Karpas-422 (cell line): ENCODE measurements at regions not wholly inside any gene's neighbourhood (a gene's known extent, or its start where the extent isn't known, plus 50 kb on each side); places are given as distances from the start of the nearest gene placed in this dataset.
"Not testable (repeated sequence)": the region's sequence is repeated elsewhere in the genome, so short reads cannot be mapped to it uniquely, and the experiment has no call there.

Experiments used
- DNase-seq: peaks from one replicate; pipeline ENCODE4 v3.0.0-alpha.2; 2015
- H2AFZ ChIP-seq: fragments of 200-600 bp; sonication (generic); 2 replicates; pipeline ENCODE4 v1.6.1; 2014; ENCODE audit warnings: antibody characterized with exemption, low read length, mixed read lengths
- H3K27ac ChIP-seq: fragments of 200-600 bp; sonication (generic); 2 replicates; pipeline ENCODE4 v1.5.1; 2014; ENCODE audit warnings: mild to moderate bottlenecking, low read length, moderate library complexity
- H3K27me3 ChIP-seq: fragments of 200-600 bp; sonication (generic); 2 replicates; pipeline ENCODE4 v1.6.1; 2014; ENCODE audit warnings: low read length, mixed read lengths
- H3K36me3 ChIP-seq: fragments of 200-600 bp; sonication (generic); 2 replicates; pipeline ENCODE4 v1.6.1; 2014; ENCODE audit warnings: low read length, mixed read lengths; ENCODE audit not compliant: insufficient read depth
- H3K4me1 ChIP-seq: fragments of 200-600 bp; sonication (generic); 2 replicates; pipeline ENCODE4 v1.6.1; 2014; ENCODE audit warnings: mild to moderate bottlenecking, low read length, mixed read lengths
- H3K4me2 ChIP-seq: fragments of 200-600 bp; sonication (generic); 2 replicates; pipeline ENCODE4 v1.6.1; 2014; ENCODE audit warnings: low read length, low read depth, mild to moderate bottlenecking; ENCODE audit not compliant: poor library complexity, severe bottlenecking
- H3K4me3 ChIP-seq: fragments of 200-600 bp; sonication (generic); 2 replicates; pipeline ENCODE4 v1.5.1; 2014; ENCODE audit warnings: mild to moderate bottlenecking, antibody characterized with exemption, low read length, mixed read lengths
- H3K79me2 ChIP-seq: fragments of 200-600 bp; sonication (generic); 2 replicates; pipeline ENCODE4 v1.6.1; 2014; ENCODE audit warnings: mild to moderate bottlenecking, low read length, mixed read lengths
- H3K9ac ChIP-seq: fragments of 200-600 bp; sonication (generic); 2 replicates; pipeline ENCODE4 v1.6.0; 2014; ENCODE audit warnings: low read length
- H3K9me2 ChIP-seq: fragments of 200-600 bp; sonication (generic), shearing (Covaris generic); replicated peaks from 2 replicates; pipeline ENCODE4 v1.6.0; 2014; ENCODE audit warnings: mild to moderate bottlenecking, low read length, moderate library complexity; ENCODE audit not compliant: insufficient read depth
- H3K9me3 ChIP-seq: fragments of 300-700, 200-600 bp; sonication (generic); 2 replicates; pipeline ENCODE4 v1.6.1; 2014; ENCODE audit warnings: low read length, mixed read lengths
- H4K20me1 ChIP-seq: fragments of 200-600 bp; sonication (generic); 2 replicates; pipeline ENCODE4 v1.6.1; 2014; ENCODE audit warnings: mild to moderate bottlenecking, antibody characterized with exemption, low read length, low read depth; ENCODE audit not compliant: insufficient read depth

- not testable (repeated sequence) for H3K36me3 ChIP-seq, H3K4me3 ChIP-seq, H3K27ac ChIP-seq, H3K4me2 ChIP-seq, H3K4me1 ChIP-seq, H4K20me1 ChIP-seq, H3K9me3 ChIP-seq, H3K27me3 ChIP-seq, H3K9ac ChIP-seq, H2AFZ ChIP-seq, H3K79me2 ChIP-seq, H3K9me2 ChIP-seq, DNase-seq
Observed at GRCh38 chr1:149279015-149279414, 175.7 kb upstream of the NBPF9 start.

DNA sequence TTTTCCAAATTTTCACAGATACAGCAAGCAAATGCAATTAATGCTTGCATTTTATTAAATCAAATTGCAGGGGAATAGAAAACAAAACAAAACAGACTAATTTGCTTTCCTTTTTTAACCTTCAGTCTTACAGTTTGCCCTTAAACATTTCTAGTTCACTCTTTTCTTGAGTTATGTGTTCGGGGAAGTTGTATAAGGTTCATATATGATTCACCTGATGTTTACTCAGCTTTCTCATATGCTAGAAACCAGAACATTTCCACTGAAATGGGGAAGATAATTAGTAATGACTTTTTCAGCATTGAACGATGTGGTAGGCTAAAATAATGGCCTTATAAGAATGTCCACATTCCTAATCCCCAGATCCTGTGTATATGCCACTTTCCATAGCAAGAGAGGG, 176.2 kb upstream of the NBPF9 start:
- not testable (repeated sequence) for H3K79me2 ChIP-seq, H3K9ac ChIP-seq, H3K9me2 ChIP-seq, DNase-seq, H3K4me1 ChIP-seq, H3K4me3 ChIP-seq, H3K27ac ChIP-seq, H3K9me3 ChIP-seq, H3K36me3 ChIP-seq, H3K4me2 ChIP-seq, H4K20me1 ChIP-seq, H2AFZ ChIP-seq, H3K27me3 ChIP-seq

DNA sequence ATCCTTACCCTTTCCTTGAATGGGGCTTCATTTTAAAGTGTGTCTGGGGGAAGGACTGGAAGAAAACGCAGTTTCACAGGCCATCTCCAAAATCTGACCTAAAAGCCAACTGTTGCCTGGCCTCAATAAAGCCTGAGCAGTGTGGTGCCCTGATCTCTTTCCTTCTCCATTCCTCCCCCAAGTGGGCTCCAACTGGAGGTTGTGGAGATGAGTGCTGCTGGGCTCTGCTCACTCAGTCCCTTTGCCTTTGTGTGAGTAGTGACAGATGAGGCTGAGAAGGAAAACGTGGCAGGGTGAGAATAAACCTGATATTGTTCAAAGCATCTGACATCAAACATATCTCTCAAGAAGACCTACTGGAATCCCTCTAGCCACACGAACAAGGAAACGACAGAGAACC, 181.4 kb upstream of the NBPF9 start:
- not testable (repeated sequence) for H3K4me2 ChIP-seq, H3K4me3 ChIP-seq, H4K20me1 ChIP-seq, H3K9ac ChIP-seq, H3K9me2 ChIP-seq, H3K36me3 ChIP-seq, H3K27ac ChIP-seq, H3K79me2 ChIP-seq, H3K27me3 ChIP-seq, H3K4me1 ChIP-seq, DNase-seq, H2AFZ ChIP-seq, H3K9me3 ChIP-seq

DNA sequence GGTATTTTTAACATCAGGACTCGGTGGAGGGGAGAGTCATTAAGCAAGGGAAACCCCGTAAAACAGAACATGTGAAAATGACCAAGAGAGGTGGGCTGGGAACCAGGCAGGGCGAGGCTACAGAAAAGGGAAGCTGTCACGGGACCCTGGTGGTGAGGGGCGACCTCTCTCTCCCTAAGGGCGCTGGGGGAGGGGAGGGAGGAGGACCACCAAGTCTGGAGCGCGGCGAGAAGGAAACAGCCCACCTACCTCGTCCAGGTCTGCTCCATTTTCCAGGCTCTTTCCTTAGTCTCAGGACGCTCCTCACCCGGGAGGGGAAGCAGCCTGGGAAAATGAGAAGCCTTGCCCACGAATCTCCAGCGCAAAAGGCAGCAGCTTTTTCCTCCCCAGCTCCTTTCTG, 181.9 kb upstream of the NBPF9 start:
- H3K4me2 ChIP-seq, H3K4me1 ChIP-seq, H3K27ac ChIP-seq, H2AFZ ChIP-seq, H3K9me3 ChIP-seq, DNase-seq, H3K4me3 ChIP-seq, H3K9me2 ChIP-seq, H3K9ac ChIP-seq, H4K20me1 ChIP-seq, H3K36me3 ChIP-seq, H3K79me2 ChIP-seq, H3K27me3 ChIP-seq: not testable (repeated sequence)

GRCh38 chr1:149285638-149286037, 182.3 kb upstream of the NBPF9 start:
- H3K27me3 ChIP-seq, H3K9me3 ChIP-seq, H3K27ac ChIP-seq, DNase-seq, H3K9ac ChIP-seq, H4K20me1 ChIP-seq, H3K9me2 ChIP-seq, H3K79me2 ChIP-seq, H3K4me3 ChIP-seq, H3K36me3 ChIP-seq, H3K4me1 ChIP-seq, H2AFZ ChIP-seq, H3K4me2 ChIP-seq: not testable (repeated sequence)

GRCh38 chr1:149288580-149288979, 185.2 kb upstream of the NBPF9 start:
- not testable (repeated sequence) for H3K4me2 ChIP-seq, H3K9me2 ChIP-seq

DNA sequence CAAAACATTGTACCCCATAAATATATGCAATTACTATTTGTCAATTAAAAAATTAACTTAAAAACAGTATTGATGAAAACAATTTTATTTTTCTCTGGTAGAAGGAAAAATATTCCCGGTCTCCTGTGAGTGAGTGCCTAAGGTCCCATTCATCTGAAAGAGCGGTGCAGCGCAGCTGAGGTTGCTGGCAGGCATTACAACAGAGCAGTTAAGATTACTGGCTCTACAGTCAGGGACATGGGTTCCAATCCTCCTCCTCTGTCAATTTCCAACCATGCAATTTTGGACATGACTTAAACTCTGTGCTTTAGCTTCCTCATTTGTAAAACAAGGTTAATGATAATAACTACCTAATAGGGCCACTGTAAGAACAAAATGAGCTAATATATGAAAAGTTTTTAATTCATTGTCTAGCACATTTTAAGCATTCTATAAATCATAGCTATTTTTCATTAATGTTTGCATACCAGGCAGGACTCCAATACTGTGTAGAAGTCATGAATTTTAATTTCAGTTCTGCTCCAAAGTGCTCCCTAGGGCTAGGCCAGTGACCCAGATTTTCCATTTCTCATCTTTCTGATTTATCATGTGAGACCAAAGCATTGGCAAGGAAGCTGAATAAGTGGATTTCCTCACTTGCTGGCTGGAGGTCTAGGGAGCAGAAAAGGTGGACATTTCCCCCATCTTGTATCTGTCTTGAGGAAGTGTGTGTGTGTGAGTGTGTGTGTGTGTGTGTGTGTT, 174.2 kb upstream of the NBPF19 start:
- H2AFZ ChIP-seq, H3K4me2 ChIP-seq, H3K27me3 ChIP-seq, H3K36me3 ChIP-seq, H3K79me2 ChIP-seq, H3K9me2 ChIP-seq, H3K9ac ChIP-seq, H3K27ac ChIP-seq, H3K9me3 ChIP-seq, H4K20me1 ChIP-seq, H3K4me1 ChIP-seq, H3K4me3 ChIP-seq, DNase-seq: not testable (repeated sequence)

More at GRCh38 chr1:149288580-149288979, 185.2 kb upstream of the NBPF9 start:
- not testable (repeated sequence) for H3K27ac ChIP-seq, H3K9me3 ChIP-seq, H2AFZ ChIP-seq, H3K27me3 ChIP-seq, H3K79me2 ChIP-seq, DNase-seq, H3K4me1 ChIP-seq, H3K36me3 ChIP-seq, H3K9ac ChIP-seq, H4K20me1 ChIP-seq, H3K4me3 ChIP-seq

- H3K9ac ChIP-seq, H3K27ac ChIP-seq, H3K27me3 ChIP-seq, H4K20me1 ChIP-seq, H3K9me3 ChIP-seq, H3K4me1 ChIP-seq, H3K79me2 ChIP-seq, H3K9me2 ChIP-seq, DNase-seq, H3K36me3 ChIP-seq, H3K4me2 ChIP-seq, H2AFZ ChIP-seq, H3K4me3 ChIP-seq: not testable (repeated sequence)
Observed at GRCh38 chr1:149301282-149301681, 173.6 kb upstream of the NBPF19 start.

DNA sequence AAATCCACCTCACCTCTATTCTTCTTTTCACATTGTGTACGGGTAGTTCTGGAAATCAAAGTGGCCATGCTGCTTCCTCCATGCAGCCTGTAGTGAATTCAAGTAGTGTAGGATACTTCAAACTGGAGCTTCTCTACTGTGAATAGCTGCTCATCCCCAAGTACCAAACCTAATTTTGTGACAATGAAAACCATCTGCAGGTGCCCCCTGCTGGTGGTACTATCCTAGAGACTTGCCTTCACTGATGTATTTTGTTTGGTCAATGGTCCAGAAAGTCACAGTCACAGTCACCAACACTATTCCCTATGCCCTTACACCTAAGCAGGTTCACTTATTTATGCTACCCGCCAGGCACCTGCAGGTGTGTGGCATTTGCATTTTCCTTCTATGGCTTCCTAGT, 170.0 kb upstream of the NBPF19 start:
- not testable (repeated sequence) for H3K27ac ChIP-seq, H3K79me2 ChIP-seq, H3K27me3 ChIP-seq, H3K36me3 ChIP-seq, H4K20me1 ChIP-seq, H3K4me3 ChIP-seq, H3K9me3 ChIP-seq, H2AFZ ChIP-seq, DNase-seq, H3K4me2 ChIP-seq, H3K9me2 ChIP-seq, H3K9ac ChIP-seq, H3K4me1 ChIP-seq
